A673 (cell line): ENCODE measurements at regions not wholly inside any gene's neighbourhood (a gene's known extent, or its start where the extent isn't known, plus 50 kb on each side); places are given as distances from the start of the nearest gene placed in this dataset.

Source experiments
- BruUV-seq: library from RNA; stranded (reverse); fragments of 400-500 nt; replicated peaks from 2 replicates; lab custom pipeline; 2021; lab: Mats Ljungman, UMichigan
- CTCF ChIA-PET: fragments of 300-600 bp; sonication (Branson Sonifier 250); formaldehyde crosslinking; loops from one replicate; lab custom pipeline; 2022; ENCODE audit warnings: antibody characterized with exemption; lab: Charles Lee
- POLR2A ChIA-PET: fragments of 300-600 bp; sonication (Branson Sonifier 250); formaldehyde crosslinking; loops from one replicate; lab custom pipeline; 2022; ENCODE audit warnings: antibody characterized with exemption; ENCODE audit not compliant: low non-redundant PET; lab: Charles Lee
- DNase-seq: peaks from one replicate; pipeline ENCODE4 v3.0.0-alpha.2; 2015; ENCODE audit warnings: low spot score
- H3K27ac ChIP-seq: fragments of 200-600 bp; sonication (generic); 2 replicates; pipeline ENCODE4 v1.5.1; 2016; ENCODE audit warnings: mixed run types, low read depth, mild to moderate bottlenecking, mixed read lengths, antibody characterized with exemption, low read length; ENCODE audit not compliant: poor library complexity, severe bottlenecking
- H3K27me3 ChIP-seq: fragments of 200-600 bp; sonication (generic); replicated peaks from 2 replicates; pipeline ENCODE4 v1.6.1; 2017; ENCODE audit warnings: mixed run types, low read depth, mild to moderate bottlenecking, mixed read lengths, antibody characterized with exemption, low read length; ENCODE audit not compliant: insufficient read depth, poor library complexity
- H3K36me3 ChIP-seq: fragments of 200-600 bp; sonication (generic); 2 replicates; pipeline ENCODE4 v1.6.1; 2016; ENCODE audit warnings: mixed run types, mild to moderate bottlenecking, mixed read lengths, antibody characterized with exemption, low read length; ENCODE audit not compliant: insufficient read depth, poor library complexity, severe bottlenecking
- H3K4me1 ChIP-seq: fragments of 200-600 bp; sonication (generic); 2 replicates; pipeline ENCODE4 v1.6.1; 2017; ENCODE audit warnings: mixed run types, mild to moderate bottlenecking, mixed read lengths, antibody characterized with exemption, low read length; ENCODE audit not compliant: insufficient read depth, poor library complexity, severe bottlenecking
- H3K4me3 ChIP-seq: fragments of 200-600 bp; sonication (generic); 2 replicates; pipeline ENCODE4 v1.5.1; 2016; ENCODE audit warnings: low read depth, mixed run types, mild to moderate bottlenecking, mixed read lengths, low read length; ENCODE audit not compliant: poor library complexity, severe bottlenecking
- H3K9me3 ChIP-seq: fragments of 200-600 bp; sonication (generic); 2 replicates; pipeline ENCODE4 v1.6.1; 2016; ENCODE audit warnings: mixed run types, low read depth, mild to moderate bottlenecking, mixed read lengths, antibody characterized with exemption, low read length; ENCODE audit not compliant: poor library complexity, severe bottlenecking
- EZH2 ChIP-seq: fragments of 200-600 bp; sonication (generic); IDR thresholded peaks from 2 replicates; pipeline ENCODE4 v1.6.1; 2017; ENCODE audit warnings: borderline replicate concordance, low read depth, mild to moderate bottlenecking, mixed read lengths, antibody characterized with exemption, low read length; ENCODE audit not compliant: poor library complexity, severe bottlenecking
- intact Hi-C: fragments of 100-400 bp; cut with micrococcal nuclease; formaldehyde crosslinking; loops from one replicate; pipeline ENCODE4 v1.10.0; 2022; ENCODE audit not compliant: unreplicated experiment
- TF ChIP-seq, protein P1 (sequence below): fragments of 300-800, 200-600 bp; sonication (generic); conservative IDR thresholded peaks from 2 replicates; pipeline ENCODE4 v1.5.1; 2017; ENCODE audit warnings: low read depth, mild to moderate bottlenecking, antibody characterized with exemption, low read length, moderate library complexity, mixed read lengths

DNA sequence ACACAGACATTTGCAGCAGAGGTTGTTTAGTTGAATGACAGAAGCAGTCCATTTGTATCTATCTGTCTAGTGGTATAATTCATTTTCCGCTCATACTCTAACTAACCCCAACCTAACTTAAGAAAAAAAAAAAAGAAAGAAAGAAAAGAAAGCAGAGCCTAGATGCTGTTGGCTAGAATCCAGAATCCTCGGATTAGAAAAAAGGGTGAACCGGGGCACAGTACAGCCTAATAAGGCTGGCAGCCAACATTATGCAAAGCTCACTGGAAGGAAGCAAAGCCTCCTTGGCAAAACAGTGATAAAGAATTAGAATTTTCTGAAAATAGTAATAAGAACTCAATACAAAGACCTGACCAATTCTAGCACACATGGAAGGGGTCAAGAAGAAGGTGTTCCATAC, 640.8 kb downstream of the TUSC7 start:
- TF ChIP-seq, protein P1, sequence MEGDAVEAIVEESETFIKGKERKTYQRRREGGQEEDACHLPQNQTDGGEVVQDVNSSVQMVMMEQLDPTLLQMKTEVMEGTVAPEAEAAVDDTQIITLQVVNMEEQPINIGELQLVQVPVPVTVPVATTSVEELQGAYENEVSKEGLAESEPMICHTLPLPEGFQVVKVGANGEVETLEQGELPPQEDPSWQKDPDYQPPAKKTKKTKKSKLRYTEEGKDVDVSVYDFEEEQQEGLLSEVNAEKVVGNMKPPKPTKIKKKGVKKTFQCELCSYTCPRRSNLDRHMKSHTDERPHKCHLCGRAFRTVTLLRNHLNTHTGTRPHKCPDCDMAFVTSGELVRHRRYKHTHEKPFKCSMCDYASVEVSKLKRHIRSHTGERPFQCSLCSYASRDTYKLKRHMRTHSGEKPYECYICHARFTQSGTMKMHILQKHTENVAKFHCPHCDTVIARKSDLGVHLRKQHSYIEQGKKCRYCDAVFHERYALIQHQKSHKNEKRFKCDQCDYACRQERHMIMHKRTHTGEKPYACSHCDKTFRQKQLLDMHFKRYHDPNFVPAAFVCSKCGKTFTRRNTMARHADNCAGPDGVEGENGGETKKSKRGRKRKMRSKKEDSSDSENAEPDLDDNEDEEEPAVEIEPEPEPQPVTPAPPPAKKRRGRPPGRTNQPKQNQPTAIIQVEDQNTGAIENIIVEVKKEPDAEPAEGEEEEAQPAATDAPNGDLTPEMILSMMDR = no peak
- no peak for TF ChIP-seq EZH2
- no TSS peak for BruUV-seq
- intact Hi-C loops = no loop called here
- Histone ChIP-seq H3K27ac (no peak overlapping the region), H3K4me3 (no peak overlapping the region), H3K9me3 (no peaks in the 10 kb centered on the region), H3K27me3 (no peaks in the 10 kb centered on the region), H3K36me3 (no peaks in the 10 kb centered on the region), H3K4me1 (peaks cover 6% of the 10 kb centered on the region)
- ChIA-PET POLR2A (no interaction called here), CTCF (no interaction called here)
- DNase-seq = peak; percentile 25

DNA sequence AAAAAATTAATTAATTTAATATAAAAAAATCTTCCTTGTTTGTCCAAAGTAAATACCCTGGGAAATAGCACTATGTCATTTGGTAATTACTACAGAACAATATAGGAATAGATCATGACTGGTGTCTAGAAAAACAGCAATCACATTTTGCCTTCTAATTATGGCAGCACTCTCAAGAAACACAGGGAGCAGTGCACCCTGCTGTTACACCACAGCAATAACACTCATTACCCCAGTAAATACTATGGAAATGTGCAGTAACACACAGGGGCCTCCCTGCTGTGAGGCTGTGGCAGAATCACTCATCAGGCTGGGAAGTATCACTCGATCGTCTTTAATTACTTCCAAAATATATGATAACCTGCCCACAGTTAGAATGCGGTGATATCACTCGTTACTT, 646.0 kb downstream of the TUSC7 start:
- CTCF ChIA-PET = no interaction called here
- Histone ChIP-seq H3K9me3 (no peaks in the 10 kb centered on the region), H3K4me3 (no peak overlapping the region), H3K36me3 (no peaks in the 10 kb centered on the region), H3K4me1 (peaks cover 2% of the 10 kb centered on the region), H3K27ac (no peak overlapping the region), H3K27me3 (no peaks in the 10 kb centered on the region)
- TF ChIP-seq, protein P1 = peak; percentile 57
- TF ChIP-seq EZH2 = no peak
- POLR2A ChIA-PET = no interaction called here
- no TSS peak for BruUV-seq
- peak; percentile 69 for DNase-seq
- intact Hi-C loops = loop anchor here (1.0 to 5.0 kb wide), 2 partner anchors 296 to 338 kb away; no protein-coding TSS in a partner anchor

DNA sequence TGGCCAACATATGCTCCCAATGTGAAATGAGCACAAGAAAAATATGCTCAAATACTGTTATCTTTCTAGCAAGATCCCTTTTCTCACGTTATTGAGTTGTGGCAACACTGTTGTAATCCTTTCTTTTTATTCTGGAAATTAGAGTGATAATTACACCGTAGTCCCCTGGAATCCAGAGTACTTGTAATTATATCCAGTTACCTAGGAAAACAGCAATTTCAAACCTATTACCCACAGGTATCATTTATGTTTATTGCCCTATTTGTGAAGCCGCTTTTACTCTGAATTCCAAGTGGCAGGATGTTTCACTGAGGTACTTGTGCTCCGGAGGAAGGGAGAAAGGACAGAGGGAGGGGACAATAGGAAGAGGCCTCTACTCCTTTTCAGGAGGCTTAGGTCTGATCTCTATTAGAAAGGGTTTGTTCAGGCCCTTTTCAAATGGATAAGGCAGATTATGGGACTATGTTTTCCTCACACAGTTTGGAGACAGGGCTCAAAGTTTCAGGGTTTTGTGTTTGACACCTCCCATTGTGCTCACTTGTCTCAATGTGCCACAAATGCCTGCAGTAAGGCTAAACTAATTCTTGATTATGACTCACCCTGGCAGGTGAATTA, 646.6 kb downstream of the TUSC7 start:
- H3K9me3 ChIP-seq = no peaks in the 10 kb centered on the region
- H3K27ac ChIP-seq = no peak overlapping the region
- no TSS peak for BruUV-seq
- intact Hi-C loops = loop anchor here (5.0 kb wide), 1 partner anchor 339 kb away; no protein-coding TSS in a partner anchor
- H3K27me3 ChIP-seq = no peaks in the 10 kb centered on the region
- no peak overlapping the region for H3K4me3 ChIP-seq
- H3K4me1 ChIP-seq = no peaks in the 10 kb centered on the region
- no peaks in the 10 kb centered on the region for H3K36me3 ChIP-seq
- DNase-seq = no peak
- POLR2A ChIA-PET = no interaction called here
- no peak for TF ChIP-seq EZH2
- TF ChIP-seq, protein P1 = no peak
- CTCF ChIA-PET = no interaction called here
